ENCODE measurements at regions not wholly inside any gene's neighbourhood (a gene's known extent, or its start where the extent isn't known, plus 50 kb on each side); places are given as distances from the start of the nearest gene placed in this dataset.
A peak's percentile ranks its signal among the peaks of the same experiment; 100 is the strongest.
"Not testable (repeated sequence)": the region's sequence is repeated elsewhere in the genome, so short reads cannot be mapped to it uniquely, and the experiment has no call there.

DNA sequence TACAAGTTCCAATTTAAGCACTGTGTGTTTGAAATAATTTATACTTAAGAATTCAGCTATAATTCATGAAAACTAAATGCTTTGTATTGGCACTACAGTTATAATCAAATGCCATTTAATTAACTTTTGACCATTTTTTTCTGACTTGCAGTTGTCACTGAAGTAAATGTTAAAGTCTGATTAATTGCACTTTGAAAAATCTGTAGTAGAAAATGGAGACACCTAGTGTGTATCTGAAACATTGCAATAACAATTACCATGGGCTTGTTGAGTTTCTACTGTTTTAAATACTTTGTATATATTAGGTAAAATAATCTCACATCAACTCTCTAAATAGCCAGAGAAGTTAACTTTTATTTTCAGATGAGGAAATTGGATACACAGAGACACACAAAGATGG, 458.6 kb upstream of the FSIP2 start:
- no peak for DNase-seq (ENCODE audit: low read depth)
- Histone ChIP-seq H3K36me3 (ENCODE audit: control insufficient read depth, insufficient read depth, low read length) (no peaks in the 10 kb centered on the region), H3K4me3 (ENCODE audit: low read depth, low read length) (no peak overlapping the region), H3K27me3 (ENCODE audit: control insufficient read depth, insufficient read depth, low read length) (no peaks in the 10 kb centered on the region)
- TF ChIP-seq, protein P1, sequence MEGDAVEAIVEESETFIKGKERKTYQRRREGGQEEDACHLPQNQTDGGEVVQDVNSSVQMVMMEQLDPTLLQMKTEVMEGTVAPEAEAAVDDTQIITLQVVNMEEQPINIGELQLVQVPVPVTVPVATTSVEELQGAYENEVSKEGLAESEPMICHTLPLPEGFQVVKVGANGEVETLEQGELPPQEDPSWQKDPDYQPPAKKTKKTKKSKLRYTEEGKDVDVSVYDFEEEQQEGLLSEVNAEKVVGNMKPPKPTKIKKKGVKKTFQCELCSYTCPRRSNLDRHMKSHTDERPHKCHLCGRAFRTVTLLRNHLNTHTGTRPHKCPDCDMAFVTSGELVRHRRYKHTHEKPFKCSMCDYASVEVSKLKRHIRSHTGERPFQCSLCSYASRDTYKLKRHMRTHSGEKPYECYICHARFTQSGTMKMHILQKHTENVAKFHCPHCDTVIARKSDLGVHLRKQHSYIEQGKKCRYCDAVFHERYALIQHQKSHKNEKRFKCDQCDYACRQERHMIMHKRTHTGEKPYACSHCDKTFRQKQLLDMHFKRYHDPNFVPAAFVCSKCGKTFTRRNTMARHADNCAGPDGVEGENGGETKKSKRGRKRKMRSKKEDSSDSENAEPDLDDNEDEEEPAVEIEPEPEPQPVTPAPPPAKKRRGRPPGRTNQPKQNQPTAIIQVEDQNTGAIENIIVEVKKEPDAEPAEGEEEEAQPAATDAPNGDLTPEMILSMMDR (IDR thresholded peaks at IDR 0.05; ENCODE audit: insufficient read depth, low read length, poor library complexity, severe bottlenecking), result peak; percentile 43

DNA sequence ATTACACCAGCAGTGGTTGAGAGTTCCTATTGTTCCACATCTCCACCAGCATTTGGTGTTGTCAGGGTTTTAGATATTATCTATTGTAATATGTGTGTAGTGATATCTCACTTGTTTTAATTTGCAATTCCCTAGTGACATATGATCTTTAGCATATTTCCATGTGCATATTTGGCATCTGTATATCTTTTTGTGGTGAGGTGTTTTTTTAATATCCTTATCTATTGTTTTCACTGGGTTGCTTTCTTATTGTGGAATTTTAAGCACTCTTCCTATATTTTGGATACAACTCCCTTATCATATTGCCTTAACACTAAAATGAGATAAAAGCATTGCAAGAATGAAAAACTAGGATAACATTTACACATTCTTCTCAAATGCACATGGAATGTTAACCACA, 453.9 kb upstream of the FSIP2 start:
- no peak overlapping the region for H3K4me3 ChIP-seq (ENCODE audit: low read depth, low read length)
- H3K36me3 ChIP-seq (ENCODE audit: control insufficient read depth, insufficient read depth, low read length), result no peaks in the 10 kb centered on the region
- no peaks in the 10 kb centered on the region for H3K27me3 ChIP-seq (ENCODE audit: control insufficient read depth, insufficient read depth, low read length)
- TF ChIP-seq, protein P1 (IDR thresholded peaks at IDR 0.05; ENCODE audit: insufficient read depth, low read length, poor library complexity, severe bottlenecking), result no peak
- no peak for DNase-seq (ENCODE audit: low read depth)

GRCh38 chr2:185290012-185290411, 448.6 kb upstream of the FSIP2 start:
- not testable (repeated sequence) for H3K27me3 ChIP-seq (ENCODE audit: control insufficient read depth, insufficient read depth, low read length); DNase-seq (ENCODE audit: low read depth); H3K4me3 ChIP-seq (ENCODE audit: low read depth, low read length); H3K36me3 ChIP-seq (ENCODE audit: control insufficient read depth, insufficient read depth, low read length)

DNA sequence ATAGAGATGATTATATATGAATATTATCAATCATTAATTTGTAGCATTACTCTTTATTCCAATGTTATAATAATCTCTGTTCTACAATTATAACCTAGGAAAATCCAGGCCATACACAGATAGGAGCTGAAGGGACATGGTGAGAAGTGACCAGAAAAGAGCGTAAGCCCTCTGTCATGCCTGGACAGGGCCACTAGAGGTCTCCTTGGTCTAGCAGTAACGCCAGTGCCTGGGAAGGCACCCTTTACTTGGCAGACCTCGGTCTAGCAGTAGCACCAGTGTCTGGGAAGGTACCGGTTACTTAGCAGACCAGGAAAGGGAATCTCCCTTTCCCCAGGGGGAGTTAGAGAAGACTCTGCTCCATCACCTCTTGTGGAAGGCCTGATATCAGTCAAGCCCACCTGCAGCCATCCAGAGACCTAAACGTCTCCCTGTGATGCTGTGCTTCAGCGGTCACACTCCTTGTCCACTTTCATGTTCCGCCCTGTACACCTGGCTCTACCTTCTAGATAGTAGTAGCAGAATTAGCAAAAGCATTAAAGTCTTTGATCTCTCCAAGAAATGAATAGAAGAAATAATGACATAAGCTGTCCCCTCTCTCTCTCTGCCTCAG, 447.5 kb upstream of the FSIP2 start:
- H3K4me3 ChIP-seq (ENCODE audit: low read depth, low read length), result no peak overlapping the region
- TF ChIP-seq, protein P1 (IDR thresholded peaks at IDR 0.05; ENCODE audit: insufficient read depth, low read length, poor library complexity, severe bottlenecking), result peak; percentile 92
- no peaks in the 10 kb centered on the region for H3K36me3 ChIP-seq (ENCODE audit: control insufficient read depth, insufficient read depth, low read length)
- peak; percentile 21 for DNase-seq (ENCODE audit: low read depth)
- H3K27me3 ChIP-seq (ENCODE audit: control insufficient read depth, insufficient read depth, low read length), result no peaks in the 10 kb centered on the region

GRCh38 chr2:185299867-185300266, 438.7 kb upstream of the FSIP2 start:
- Histone ChIP-seq H3K27me3 (ENCODE audit: control insufficient read depth, insufficient read depth, low read length) (no peaks in the 10 kb centered on the region), H3K4me3 (ENCODE audit: low read depth, low read length) (no peak overlapping the region), H3K36me3 (ENCODE audit: control insufficient read depth, insufficient read depth, low read length) (no peaks in the 10 kb centered on the region)
- no peak for DNase-seq (ENCODE audit: low read depth)
- TF ChIP-seq, protein P1 (IDR thresholded peaks at IDR 0.05; ENCODE audit: insufficient read depth, low read length, poor library complexity, severe bottlenecking), result no peak

GRCh38 chr2:185306119-185306518, 432.5 kb upstream of the FSIP2 start:
- DNase-seq (ENCODE audit: low read depth), result no peak
- H3K4me3 ChIP-seq (ENCODE audit: low read depth, low read length), result no peak overlapping the region
- TF ChIP-seq, protein P1 (IDR thresholded peaks at IDR 0.05; ENCODE audit: insufficient read depth, low read length, poor library complexity, severe bottlenecking), result no peak
- H3K36me3 ChIP-seq (ENCODE audit: control insufficient read depth, insufficient read depth, low read length), result no peaks in the 10 kb centered on the region
- no peaks in the 10 kb centered on the region for H3K27me3 ChIP-seq (ENCODE audit: control insufficient read depth, insufficient read depth, low read length)

Measured in kidney epithelial cell (primary cell).